Sigmoid colon (tissue), 4 donors: ENCODE measurements at regions not wholly inside any gene's neighbourhood (a gene's known extent, or its start where the extent isn't known, plus 50 kb on each side); places are given as distances from the start of the nearest gene placed in this dataset.

Experiments used
- EP300 ChIP-seq, 4 donors: sonication (generic); formaldehyde crosslinking; IDR thresholded peaks; one replicate each; pipeline ENCODE4 v1.6.1; 2017; ENCODE audit warnings: antibody characterized with exemption in 4 of 4
- POLR2A ChIP-seq, 2 donors: fragments of 450-650 bp; IDR thresholded peaks; one replicate each; pipeline ENCODE4 v1.6.1; 2016; ENCODE audit warnings: antibody characterized with exemption in 2 of 2, mild to moderate bottlenecking in 2 of 2, moderate library complexity in 2 of 2
- TF ChIP-seq, protein P1 (sequence below), 4 experiments: fragments of 450-650 bp in 3 of 4; fragments of 200-600 bp in 1 of 4; IDR thresholded peaks; one replicate each; pipeline ENCODE4 v1.5.1; 2016 to 2019; ENCODE audit warnings: antibody characterized with exemption in 4 of 4, mild to moderate bottlenecking in 3 of 4, moderate library complexity in 2 of 4

DNA sequence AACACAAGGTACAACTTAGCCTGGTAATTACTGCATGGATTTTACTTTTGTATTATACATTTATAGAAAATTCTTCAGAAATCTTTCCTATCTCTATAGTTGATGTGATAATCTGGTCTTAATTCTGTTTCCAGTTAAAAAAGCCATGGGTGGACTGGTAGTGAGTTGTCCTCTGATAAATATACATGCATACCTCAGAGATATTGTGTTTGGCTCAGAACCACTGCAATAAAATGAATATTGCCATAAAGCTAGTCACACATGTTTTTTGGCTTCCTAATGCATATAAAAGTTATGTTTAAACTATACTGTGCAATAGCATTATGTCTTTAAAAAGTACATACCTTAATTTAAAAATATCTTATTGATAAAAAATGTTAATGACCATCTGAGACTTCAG, 708.6 kb upstream of the MARCKS start:
- TF ChIP-seq, protein P1, sequence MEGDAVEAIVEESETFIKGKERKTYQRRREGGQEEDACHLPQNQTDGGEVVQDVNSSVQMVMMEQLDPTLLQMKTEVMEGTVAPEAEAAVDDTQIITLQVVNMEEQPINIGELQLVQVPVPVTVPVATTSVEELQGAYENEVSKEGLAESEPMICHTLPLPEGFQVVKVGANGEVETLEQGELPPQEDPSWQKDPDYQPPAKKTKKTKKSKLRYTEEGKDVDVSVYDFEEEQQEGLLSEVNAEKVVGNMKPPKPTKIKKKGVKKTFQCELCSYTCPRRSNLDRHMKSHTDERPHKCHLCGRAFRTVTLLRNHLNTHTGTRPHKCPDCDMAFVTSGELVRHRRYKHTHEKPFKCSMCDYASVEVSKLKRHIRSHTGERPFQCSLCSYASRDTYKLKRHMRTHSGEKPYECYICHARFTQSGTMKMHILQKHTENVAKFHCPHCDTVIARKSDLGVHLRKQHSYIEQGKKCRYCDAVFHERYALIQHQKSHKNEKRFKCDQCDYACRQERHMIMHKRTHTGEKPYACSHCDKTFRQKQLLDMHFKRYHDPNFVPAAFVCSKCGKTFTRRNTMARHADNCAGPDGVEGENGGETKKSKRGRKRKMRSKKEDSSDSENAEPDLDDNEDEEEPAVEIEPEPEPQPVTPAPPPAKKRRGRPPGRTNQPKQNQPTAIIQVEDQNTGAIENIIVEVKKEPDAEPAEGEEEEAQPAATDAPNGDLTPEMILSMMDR (IDR thresholded peaks at IDR 0.05) = no peak
- TF ChIP-seq EP300 (IDR thresholded peaks at IDR 0.05) (no peak), POLR2A (IDR thresholded peaks at IDR 0.05) (no peak)
